H9 (cell line): ENCODE measurements at regions not wholly inside any gene's neighbourhood (a gene's known extent, or its start where the extent isn't known, plus 50 kb on each side); places are given as distances from the start of the nearest gene placed in this dataset.

Experiments
- DNase-seq: peaks from one replicate; pipeline ENCODE4 v3.0.0-alpha.2; 2017
- H2AFZ ChIP-seq: one replicate; pipeline ENCODE4 v1.6.1; 2013; ENCODE audit warnings: mild to moderate bottlenecking, low read length, control low read depth, moderate library complexity
- H2AK5ac ChIP-seq: 2 replicates; pipeline ENCODE4 v1.6.1; 2013; ENCODE audit warnings: low read length, control low read depth, mixed read lengths; ENCODE audit not compliant: insufficient read length
- H2BK120ac ChIP-seq: one replicate; pipeline ENCODE4 v1.6.1; 2013; ENCODE audit warnings: low read depth, mild to moderate bottlenecking, low read length, control low read depth, inconsistent platforms; ENCODE audit not compliant: poor library complexity, severe bottlenecking
- H2BK12ac ChIP-seq: 2 replicates; pipeline ENCODE4 v1.6.1; 2013; ENCODE audit warnings: low read length, control low read depth, mixed read lengths, low read depth; ENCODE audit not compliant: insufficient read length
- H2BK15ac ChIP-seq: 2 replicates; pipeline ENCODE4 v1.6.1; 2013; ENCODE audit warnings: low read depth, low read length, control low read depth
- H2BK20ac ChIP-seq: one replicate; pipeline ENCODE4 v1.6.1; 2013; ENCODE audit warnings: low read depth, mild to moderate bottlenecking, low read length, control low read depth, inconsistent platforms; ENCODE audit not compliant: poor library complexity, severe bottlenecking
- H2BK5ac ChIP-seq: 2 replicates; pipeline ENCODE4 v1.6.1; 2013; ENCODE audit warnings: low read length, control low read depth, mixed read lengths; ENCODE audit not compliant: insufficient read length
- H3K14ac ChIP-seq: 2 replicates; pipeline ENCODE4 v1.6.1; 2013; ENCODE audit warnings: low read length, control low read depth; ENCODE audit not compliant: insufficient read depth
- H3K18ac ChIP-seq: 2 replicates; pipeline ENCODE4 v1.6.1; 2013; ENCODE audit warnings: low read depth, mild to moderate bottlenecking, mixed read lengths, low read length, control low read depth; ENCODE audit not compliant: insufficient read length
- H3K23ac ChIP-seq: 2 replicates; pipeline ENCODE4 v1.6.1; 2013; ENCODE audit warnings: low read length, control low read depth, mixed read lengths, low read depth; ENCODE audit not compliant: insufficient read length
- H3K23me2 ChIP-seq: 2 replicates; pipeline ENCODE4 v1.6.1; 2013; ENCODE audit warnings: low read depth, mild to moderate bottlenecking, mixed read lengths, low read length, control low read depth; ENCODE audit not compliant: insufficient read length, poor library complexity, severe bottlenecking
- H3K27ac ChIP-seq: 2 replicates; pipeline ENCODE4 v1.5.1; 2013; ENCODE audit warnings: low read length, control low read depth, mixed read lengths, low read depth; ENCODE audit not compliant: insufficient read length
- H3K27me3 ChIP-seq: 2 replicates; pipeline ENCODE4 v1.6.1; 2013; ENCODE audit warnings: low read length, control low read depth, inconsistent platforms; ENCODE audit not compliant: insufficient read depth
- H3K4ac ChIP-seq: 2 replicates; pipeline ENCODE4 v1.6.1; 2013; ENCODE audit warnings: low read depth, mild to moderate bottlenecking, control low read depth, inconsistent platforms, low read length, moderate library complexity
- H3K4me1 ChIP-seq: 2 replicates; pipeline ENCODE4 v1.6.1; 2013; ENCODE audit warnings: low read length, control low read depth, inconsistent platforms; ENCODE audit not compliant: insufficient read depth
- H3K4me2 ChIP-seq: 2 replicates; pipeline ENCODE4 v1.6.1; 2013; ENCODE audit warnings: low read length, control low read depth, mixed read lengths; ENCODE audit not compliant: insufficient read length, insufficient read depth
- H3K56ac ChIP-seq: 2 replicates; pipeline ENCODE4 v1.6.1; 2013; ENCODE audit warnings: low read depth, mild to moderate bottlenecking, mixed read lengths, low read length, control low read depth; ENCODE audit not compliant: insufficient read length
- H3K79me1 ChIP-seq: 2 replicates; pipeline ENCODE4 v1.6.1; 2013; ENCODE audit warnings: low read depth, mild to moderate bottlenecking, moderate library complexity, low read length, control low read depth, inconsistent platforms; ENCODE audit not compliant: insufficient read depth, poor library complexity, severe bottlenecking
- H3K79me2 ChIP-seq: 2 replicates; pipeline ENCODE4 v1.6.1; 2013; ENCODE audit warnings: low read length, control low read depth, inconsistent platforms; ENCODE audit not compliant: insufficient read depth
- H3K9ac ChIP-seq: 2 replicates; pipeline ENCODE4 v1.6.1; 2013; ENCODE audit warnings: low read length, control low read depth, mixed read lengths; ENCODE audit not compliant: insufficient read length; ENCODE audit errors: extremely low read depth
- H3K9me3 ChIP-seq: one replicate; pipeline ENCODE4 v1.6.1; 2013; ENCODE audit warnings: low read depth, low read length, inconsistent platforms; ENCODE audit not compliant: control insufficient read depth
- H3T11ph ChIP-seq: one replicate; pipeline ENCODE4 v1.6.1; 2013; ENCODE audit warnings: mild to moderate bottlenecking, low read length, control low read depth, inconsistent platforms
- H4K20me1 ChIP-seq: one replicate; pipeline ENCODE4 v1.6.1; 2013; ENCODE audit not compliant: control insufficient read depth, insufficient read length, insufficient read depth
- H4K5ac ChIP-seq: 2 replicates; pipeline ENCODE4 v1.6.1; 2013; ENCODE audit warnings: low read depth, mild to moderate bottlenecking, mixed read lengths, low read length, control low read depth; ENCODE audit not compliant: insufficient read length
- H4K8ac ChIP-seq: replicated peaks from 2 replicates; pipeline ENCODE4 v1.6.1; 2013; ENCODE audit warnings: low read length, control low read depth, mixed read lengths, low read depth; ENCODE audit not compliant: insufficient read length
- H4K91ac ChIP-seq: 2 replicates; pipeline ENCODE4 v1.6.1; 2013; ENCODE audit warnings: low read depth, mild to moderate bottlenecking, moderate library complexity, mixed read lengths, low read length, control low read depth; ENCODE audit not compliant: insufficient read length
- H3K27ac Mint-ChIP-seq, 3 experiments: 2 replicates in 2 of 3; 3 replicates in 1 of 3; pipeline ENCODE4 v1.8.0; 2020 to 2021; ENCODE audit warnings: mixed read lengths in 3 of 3, mild to moderate bottlenecking in 1 of 3, moderate library complexity in 1 of 3
- H3K27me3 Mint-ChIP-seq: 2 replicates; pipeline ENCODE4 v1.8.0; 2021; ENCODE audit warnings: low read depth, mild to moderate bottlenecking, moderate library complexity, mixed read lengths
- H3K36me3 Mint-ChIP-seq, 3 experiments: 2 replicates in 2 of 3; 3 replicates in 1 of 3; pipeline ENCODE4 v1.8.0; 2020 to 2021; ENCODE audit warnings: low read depth in 3 of 3, mixed read lengths in 3 of 3; ENCODE audit not compliant: insufficient read depth in 1 of 3
- H3K4me1 Mint-ChIP-seq, 2 experiments: 2 replicates each; pipeline ENCODE4 v1.8.0; 2020; ENCODE audit warnings: mixed read lengths in 2 of 2
- H3K4me3 Mint-ChIP-seq, 2 experiments: 2 replicates in 1 of 2; 3 replicates in 1 of 2; pipeline ENCODE4 v1.8.0; 2020 to 2021; ENCODE audit warnings: mild to moderate bottlenecking in 2 of 2, mixed read lengths in 2 of 2, moderate library complexity in 1 of 2
- H3K9me3 Mint-ChIP-seq, 2 experiments: 2 replicates in 1 of 2; 3 replicates in 1 of 2; pipeline ENCODE4 v1.8.0; 2020; ENCODE audit warnings: mild to moderate bottlenecking in 2 of 2, mixed read lengths in 2 of 2, moderate library complexity in 1 of 2
- WGBS: extraction: QIAGEN DNeasy Blood & Tissue Kit; methylation state at CpG from one replicate; pipeline ENCODE4 v1.1.7; 2013; ENCODE audit warnings: missing lambda C conversion rate, low lambda C conversion rate, mixed read lengths; ENCODE audit not compliant: insufficient read length; ENCODE audit errors: extremely low coverage; 5-methylcytosine and 5-hydroxymethylcytosine counted together
- TF ChIP-seq, protein P1 (sequence below): fragments of 200-600 bp; sonication (generic); conservative IDR thresholded peaks from 3 replicates; pipeline ENCODE4 v1.8.0; 2021; ENCODE audit warnings: antibody characterized with exemption, mild to moderate bottlenecking

DNA sequence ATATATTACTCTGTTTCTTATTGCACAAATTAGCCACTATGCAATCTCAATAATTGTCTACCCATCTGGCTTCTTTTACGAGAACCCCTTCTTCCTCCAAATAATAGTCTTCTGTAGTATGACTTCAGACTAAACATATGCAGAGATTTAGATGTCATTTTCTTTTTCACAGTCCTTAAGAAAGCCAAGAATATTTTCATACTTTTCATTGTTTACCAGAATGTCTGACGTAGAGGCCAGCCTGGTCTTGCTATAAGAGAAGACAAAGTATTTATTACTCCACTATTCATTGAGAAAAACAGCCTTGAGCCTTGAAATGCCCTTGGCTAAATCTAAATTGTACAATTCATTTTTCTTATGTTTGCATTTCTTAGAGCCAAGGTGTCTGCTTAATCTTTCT lies 714.9 kb upstream of the CXADR start:
- no peak overlapping the region for H3K18ac ChIP-seq
- Mint-ChIP-seq H3K4me3 (no peak overlapping the region), H3K36me3 (no peaks in the 10 kb centered on the region), H3K4me1 (peaks cover 20 to 21% of the 10 kb centered on the region in 2 experiments), H3K27ac (no peak overlapping the region), H3K27me3 (no peaks in the 10 kb centered on the region), H3K9me3 (no peaks in the 10 kb centered on the region)
- H3K23ac ChIP-seq, result no peak overlapping the region
- H2AK5ac ChIP-seq, result no peak overlapping the region
- no peaks in the 10 kb centered on the region for H3K79me2 ChIP-seq
- no peak overlapping the region for H2BK15ac ChIP-seq
- no peaks in the 10 kb centered on the region for H3K4me1 ChIP-seq
- TF ChIP-seq, protein P1, sequence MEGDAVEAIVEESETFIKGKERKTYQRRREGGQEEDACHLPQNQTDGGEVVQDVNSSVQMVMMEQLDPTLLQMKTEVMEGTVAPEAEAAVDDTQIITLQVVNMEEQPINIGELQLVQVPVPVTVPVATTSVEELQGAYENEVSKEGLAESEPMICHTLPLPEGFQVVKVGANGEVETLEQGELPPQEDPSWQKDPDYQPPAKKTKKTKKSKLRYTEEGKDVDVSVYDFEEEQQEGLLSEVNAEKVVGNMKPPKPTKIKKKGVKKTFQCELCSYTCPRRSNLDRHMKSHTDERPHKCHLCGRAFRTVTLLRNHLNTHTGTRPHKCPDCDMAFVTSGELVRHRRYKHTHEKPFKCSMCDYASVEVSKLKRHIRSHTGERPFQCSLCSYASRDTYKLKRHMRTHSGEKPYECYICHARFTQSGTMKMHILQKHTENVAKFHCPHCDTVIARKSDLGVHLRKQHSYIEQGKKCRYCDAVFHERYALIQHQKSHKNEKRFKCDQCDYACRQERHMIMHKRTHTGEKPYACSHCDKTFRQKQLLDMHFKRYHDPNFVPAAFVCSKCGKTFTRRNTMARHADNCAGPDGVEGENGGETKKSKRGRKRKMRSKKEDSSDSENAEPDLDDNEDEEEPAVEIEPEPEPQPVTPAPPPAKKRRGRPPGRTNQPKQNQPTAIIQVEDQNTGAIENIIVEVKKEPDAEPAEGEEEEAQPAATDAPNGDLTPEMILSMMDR, result no peak
- no peak overlapping the region for H4K8ac ChIP-seq
- no peak overlapping the region for H3T11ph ChIP-seq
- H3K9ac ChIP-seq, result no peak overlapping the region
- H4K5ac ChIP-seq, result no peak overlapping the region
- no peak overlapping the region for H2BK12ac ChIP-seq
- no CpG with 5 or more reads among the region's 2 CpGs for WGBS
- H3K79me1 ChIP-seq, result no peaks in the 10 kb centered on the region
- no peak overlapping the region for H3K4ac ChIP-seq
- H4K20me1 ChIP-seq, result no peaks in the 10 kb centered on the region
- H3K23me2 ChIP-seq, result no peaks in the 10 kb centered on the region
- no peak overlapping the region for H4K91ac ChIP-seq
- no peak overlapping the region for H2BK120ac ChIP-seq
- H3K14ac ChIP-seq, result no peak overlapping the region
- no peak overlapping the region for H3K56ac ChIP-seq
- no peak overlapping the region for H2BK5ac ChIP-seq
- DNase-seq, result no peak
- no peaks in the 10 kb centered on the region for H3K27me3 ChIP-seq
- no peak overlapping the region for H2AFZ ChIP-seq
- H3K27ac ChIP-seq, result no peak overlapping the region
- H2BK20ac ChIP-seq, result no peak overlapping the region
- no peaks in the 10 kb centered on the region for H3K9me3 ChIP-seq
- H3K4me2 ChIP-seq, result no peak overlapping the region
